Suprapubic skin (tissue), 4 donors: ENCODE measurements at regions not wholly inside any gene's neighbourhood (a gene's known extent, or its start where the extent isn't known, plus 50 kb on each side); places are given as distances from the start of the nearest gene placed in this dataset.
"Not testable (repeated sequence)": the region's sequence is repeated elsewhere in the genome, so short reads cannot be mapped to it uniquely, and the experiment has no call there.

Experiments used
- DNase-seq, 2 donors: peaks; one replicate each; pipeline ENCODE4 v3.0.0-alpha.2; 2019; ENCODE audit warnings: low spot score in 2 of 2
- H3K27ac ChIP-seq: fragments of 200-600 bp; sonication (generic); one replicate; pipeline ENCODE4 v1.5.1; 2019
- H3K27me3 ChIP-seq: fragments of 200-600 bp; sonication (generic); one replicate; pipeline ENCODE4 v1.5.1; 2019
- H3K36me3 ChIP-seq: fragments of 200-600 bp; sonication (generic); one replicate; pipeline ENCODE4 v1.5.1; 2019
- H3K4me1 ChIP-seq: fragments of 200-600 bp; sonication (generic); one replicate; pipeline ENCODE4 v1.5.1; 2019
- H3K4me3 ChIP-seq: fragments of 200-600 bp; sonication (generic); one replicate; pipeline ENCODE4 v1.5.1; 2019; ENCODE audit warnings: mild to moderate bottlenecking
- H3K9me3 ChIP-seq: fragments of 200-600 bp; sonication (generic); one replicate; pipeline ENCODE4 v1.5.1; 2019
- EP300 ChIP-seq: sonication (generic); formaldehyde crosslinking; IDR thresholded peaks from one replicate; pipeline ENCODE4 v1.6.1; 2017; ENCODE audit warnings: antibody characterized with exemption
- POLR2A ChIP-seq, 2 donors: fragments of 450-650 bp; IDR thresholded peaks; one replicate each; pipeline ENCODE4 v1.6.1; 2017; ENCODE audit warnings: antibody characterized with exemption in 2 of 2, mild to moderate bottlenecking in 2 of 2, moderate library complexity in 2 of 2
- POLR2AphosphoS5 ChIP-seq, 3 donors: sonication (generic); formaldehyde crosslinking; IDR thresholded peaks; one replicate each; pipeline ENCODE4 v1.6.1; 2017; ENCODE audit warnings: antibody characterized with exemption in 3 of 3
- WGBS: methylation state at CpG from one replicate; pipeline ENCODE4 v1.1.5; 2018; 5-methylcytosine and 5-hydroxymethylcytosine counted together
- TF ChIP-seq, protein P1 (sequence below), 2 donors: fragments of 200-600 bp in 1 of 2; fragments of 450-650 bp in 1 of 2; sonication (generic) in 1 of 2; IDR thresholded peaks; one replicate each; pipeline ENCODE4 v1.5.1; 2016 to 2019; ENCODE audit warnings: antibody characterized with exemption in 2 of 2, mild to moderate bottlenecking in 1 of 2, moderate library complexity in 1 of 2

DNA sequence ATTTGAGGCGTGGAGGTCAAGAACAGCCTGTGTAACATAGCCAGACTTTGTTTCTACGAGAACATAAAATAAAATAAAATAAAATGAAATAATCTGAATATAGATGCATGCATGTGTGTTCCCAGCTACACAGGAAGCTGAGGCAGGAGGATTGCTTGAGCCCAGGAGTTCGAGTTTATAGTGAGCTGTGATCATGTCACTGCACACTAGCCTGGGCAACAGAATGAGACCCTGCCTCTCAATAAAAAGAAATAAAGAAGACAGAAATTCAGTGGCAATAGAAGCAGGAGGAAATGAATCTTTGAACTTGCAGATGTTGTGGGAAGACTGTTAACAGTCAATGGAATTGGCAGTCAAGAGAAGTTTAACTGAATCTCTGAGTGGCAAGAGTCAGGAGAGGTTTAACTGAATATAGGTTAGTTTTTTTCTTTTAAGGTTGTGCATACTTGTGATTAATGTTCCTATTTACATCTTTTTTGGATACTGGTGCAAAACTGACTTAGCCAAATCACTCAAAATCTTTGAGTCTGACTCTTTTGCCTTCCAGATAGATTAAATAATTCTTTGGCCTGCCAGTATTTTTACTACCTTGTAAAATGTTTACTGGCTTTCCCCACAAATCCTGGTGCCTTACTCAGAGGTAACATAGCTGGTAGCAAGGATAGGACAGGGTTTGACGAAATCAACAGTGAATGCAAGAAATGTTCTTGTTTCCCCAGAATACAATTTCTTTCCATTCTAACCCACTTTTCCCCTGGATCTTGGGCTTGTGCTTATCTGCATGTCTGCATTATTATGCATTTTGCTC, 361.4 kb downstream of the PDCD6IP start:
- no peak overlapping the region for H3K27ac ChIP-seq
- TF ChIP-seq EP300 (no peak), POLR2AphosphoS5 (IDR thresholded peaks at IDR 0.05) (no peak), POLR2A (IDR thresholded peaks at IDR 0.05) (no peak)
- TF ChIP-seq, protein P1, sequence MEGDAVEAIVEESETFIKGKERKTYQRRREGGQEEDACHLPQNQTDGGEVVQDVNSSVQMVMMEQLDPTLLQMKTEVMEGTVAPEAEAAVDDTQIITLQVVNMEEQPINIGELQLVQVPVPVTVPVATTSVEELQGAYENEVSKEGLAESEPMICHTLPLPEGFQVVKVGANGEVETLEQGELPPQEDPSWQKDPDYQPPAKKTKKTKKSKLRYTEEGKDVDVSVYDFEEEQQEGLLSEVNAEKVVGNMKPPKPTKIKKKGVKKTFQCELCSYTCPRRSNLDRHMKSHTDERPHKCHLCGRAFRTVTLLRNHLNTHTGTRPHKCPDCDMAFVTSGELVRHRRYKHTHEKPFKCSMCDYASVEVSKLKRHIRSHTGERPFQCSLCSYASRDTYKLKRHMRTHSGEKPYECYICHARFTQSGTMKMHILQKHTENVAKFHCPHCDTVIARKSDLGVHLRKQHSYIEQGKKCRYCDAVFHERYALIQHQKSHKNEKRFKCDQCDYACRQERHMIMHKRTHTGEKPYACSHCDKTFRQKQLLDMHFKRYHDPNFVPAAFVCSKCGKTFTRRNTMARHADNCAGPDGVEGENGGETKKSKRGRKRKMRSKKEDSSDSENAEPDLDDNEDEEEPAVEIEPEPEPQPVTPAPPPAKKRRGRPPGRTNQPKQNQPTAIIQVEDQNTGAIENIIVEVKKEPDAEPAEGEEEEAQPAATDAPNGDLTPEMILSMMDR (IDR thresholded peaks at IDR 0.05) = no peak
- no peak overlapping the region for H3K4me3 ChIP-seq
- H3K36me3 ChIP-seq = no peaks in the 10 kb centered on the region
- no peak for DNase-seq
- H3K4me1 ChIP-seq = no peaks in the 10 kb centered on the region
- no peaks in the 10 kb centered on the region for H3K9me3 ChIP-seq
- 77% methylated on average over 4 of the region's 4 CpGs for WGBS
- H3K27me3 ChIP-seq = no peaks in the 10 kb centered on the region

DNA sequence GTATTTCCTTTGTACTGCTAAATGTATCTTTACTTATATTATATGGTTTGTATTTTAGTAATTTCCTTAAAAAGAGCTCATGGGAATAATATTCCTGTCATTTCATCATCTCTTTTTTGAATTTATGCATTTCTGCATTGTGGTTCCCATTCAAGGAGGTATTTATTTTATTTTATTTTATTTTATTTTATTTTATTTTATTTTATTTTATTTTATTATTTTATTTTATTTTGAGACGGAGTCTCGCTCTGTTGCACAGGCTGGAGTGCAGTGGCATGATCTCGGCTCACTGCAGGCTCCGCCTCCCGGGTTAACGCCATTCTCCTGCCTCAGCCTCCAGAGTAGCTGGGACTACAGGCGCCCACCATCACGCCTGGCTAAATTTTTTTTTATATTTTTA, 371.2 kb downstream of the PDCD6IP start:
- not testable (repeated sequence) for H3K36me3 ChIP-seq, H3K27ac ChIP-seq, H3K4me3 ChIP-seq, DNase-seq, H3K9me3 ChIP-seq, H3K27me3 ChIP-seq, H3K4me1 ChIP-seq
- WGBS = 93% methylated on average over 8 of the region's 8 CpGs

DNA sequence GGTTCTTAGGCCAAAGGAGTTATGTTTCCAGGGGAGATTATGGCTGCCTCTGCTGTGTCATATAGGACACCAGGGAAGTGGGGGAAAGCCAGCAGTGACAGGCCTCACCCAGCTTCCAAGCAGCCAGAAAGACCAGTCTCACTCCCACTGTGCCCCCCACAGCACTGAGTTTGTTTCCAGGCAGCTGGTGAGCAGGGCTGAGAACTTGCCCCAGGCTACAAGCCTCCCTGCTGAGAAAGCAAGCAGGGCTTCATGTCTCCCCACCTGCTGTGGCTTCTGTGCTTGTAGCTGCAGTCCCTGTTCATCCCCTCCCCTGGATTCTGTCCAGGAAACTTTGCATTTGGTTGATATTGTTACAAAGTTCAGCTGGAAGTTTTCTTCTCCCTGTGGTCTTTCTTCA, 376.3 kb downstream of the PDCD6IP start:
- DNase-seq = no peak

DNA sequence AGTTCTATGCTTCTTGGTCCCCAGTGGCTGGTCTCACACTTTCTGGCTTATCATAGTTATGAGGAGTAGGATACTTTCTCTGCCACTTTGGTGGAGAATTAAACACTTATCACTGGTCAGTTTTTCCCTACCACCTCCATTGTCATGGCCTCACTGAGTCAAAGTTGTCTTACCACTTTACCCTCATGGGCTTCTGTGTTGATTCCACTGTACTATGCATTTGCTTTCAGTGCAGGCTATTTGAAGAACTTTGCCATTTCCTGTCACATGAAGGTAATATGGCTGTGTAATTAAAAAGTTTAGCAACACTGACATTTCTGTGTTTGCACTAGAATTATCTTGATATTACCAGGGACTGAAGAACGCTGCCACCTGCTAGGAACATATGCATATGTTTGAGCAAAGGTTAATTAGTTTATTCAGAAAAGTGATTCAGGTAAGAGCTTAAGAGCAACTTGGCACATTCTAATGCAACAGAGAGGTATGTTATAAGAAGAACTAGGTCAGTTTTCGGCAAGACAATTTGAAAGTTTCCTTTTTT, 377.3 kb downstream of the PDCD6IP start:
- no peak for DNase-seq
- TF ChIP-seq POLR2A (IDR thresholded peaks at IDR 0.05) (no peak), EP300 (no peak), POLR2AphosphoS5 (IDR thresholded peaks at IDR 0.05) (no peak)
- TF ChIP-seq, protein P1 (IDR thresholded peaks at IDR 0.05) = no peak
- Histone ChIP-seq H3K36me3 (no peaks in the 10 kb centered on the region), H3K27ac (no peak overlapping the region), H3K9me3 (no peaks in the 10 kb centered on the region), H3K4me1 (no peaks in the 10 kb centered on the region), H3K27me3 (no peaks in the 10 kb centered on the region), H3K4me3 (no peak overlapping the region)
- 82% methylated on average over 2 of the region's 2 CpGs for whole genome bisulfite sequencing

More for the DNA sequence above, 376.3 kb downstream of the PDCD6IP start:
- Histone ChIP-seq H3K36me3 (no peaks in the 10 kb centered on the region), H3K27me3 (no peaks in the 10 kb centered on the region), H3K4me1 (no peaks in the 10 kb centered on the region), H3K9me3 (no peaks in the 10 kb centered on the region), H3K27ac (no peak overlapping the region), H3K4me3 (no peak overlapping the region)
- TF ChIP-seq, protein P1 (IDR thresholded peaks at IDR 0.05) = no peak
- TF ChIP-seq POLR2AphosphoS5 (IDR thresholded peaks at IDR 0.05) (no peak), POLR2A (IDR thresholded peaks at IDR 0.05) (no peak), EP300 (no peak)

DNA sequence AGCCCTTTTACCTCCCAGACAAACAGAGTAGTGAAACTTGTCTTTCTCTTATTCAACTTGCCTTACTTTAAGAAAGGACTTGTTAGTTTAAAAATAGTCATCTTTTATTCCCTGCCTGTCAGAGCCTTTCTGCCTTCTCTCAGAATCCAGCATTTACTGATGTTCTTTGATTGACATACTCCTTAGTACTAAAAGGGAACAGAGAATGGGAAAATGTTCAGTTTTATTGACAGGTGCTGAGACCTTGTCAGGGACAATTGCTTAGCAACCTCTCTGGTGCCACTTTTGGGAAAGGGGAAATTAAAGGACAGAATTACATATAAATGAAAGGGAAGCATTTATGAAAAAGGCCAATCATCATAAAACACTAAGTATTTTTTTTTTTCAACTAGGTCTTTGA, 378.3 kb downstream of the PDCD6IP start:
- TF ChIP-seq POLR2A (IDR thresholded peaks at IDR 0.05) = no peak
- no peak overlapping the region for H3K27ac ChIP-seq
- H3K4me1 ChIP-seq = no peaks in the 10 kb centered on the region
- H3K9me3 ChIP-seq = no peaks in the 10 kb centered on the region
- no peak overlapping the region for H3K4me3 ChIP-seq
- H3K27me3 ChIP-seq = no peaks in the 10 kb centered on the region
- no peak for DNase-seq
- no peaks in the 10 kb centered on the region for H3K36me3 ChIP-seq

DNA sequence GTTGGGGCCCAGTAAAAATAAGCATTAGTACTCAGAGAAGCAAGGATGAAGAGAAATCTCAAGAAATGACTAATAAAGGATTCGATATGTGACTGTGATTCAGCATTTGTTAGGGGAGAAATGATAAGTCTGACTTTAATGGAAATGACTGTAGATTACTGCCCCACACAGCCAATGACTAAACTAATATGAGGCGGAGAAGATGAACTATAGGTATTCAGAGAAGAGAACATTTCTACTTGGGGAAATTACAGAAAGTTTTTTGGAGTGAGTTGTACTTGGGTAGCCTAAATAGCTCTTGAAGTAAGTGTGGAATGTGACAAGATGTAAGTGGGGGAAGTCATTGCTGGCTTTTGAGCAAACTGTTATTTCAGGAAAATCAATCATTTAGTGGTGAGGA, 380.0 kb downstream of the PDCD6IP start:
- Histone ChIP-seq H3K4me3 (no peak overlapping the region), H3K9me3 (no peaks in the 10 kb centered on the region), H3K27ac (no peak overlapping the region), H3K4me1 (no peaks in the 10 kb centered on the region), H3K36me3 (no peaks in the 10 kb centered on the region), H3K27me3 (no peaks in the 10 kb centered on the region)
- TF ChIP-seq, protein P1 (IDR thresholded peaks at IDR 0.05) = no peak
- TF ChIP-seq POLR2AphosphoS5 (IDR thresholded peaks at IDR 0.05) (no peak), EP300 (no peak), POLR2A (IDR thresholded peaks at IDR 0.05) (no peak)
- whole genome bisulfite sequencing = 92% methylated on average over 2 of the region's 2 CpGs
- DNase-seq = no peak
